ENCODE measurements at regions not wholly inside any gene's neighbourhood (a gene's known extent, or its start where the extent isn't known, plus 50 kb on each side); places are given as distances from the start of the nearest gene placed in this dataset.

DNA sequence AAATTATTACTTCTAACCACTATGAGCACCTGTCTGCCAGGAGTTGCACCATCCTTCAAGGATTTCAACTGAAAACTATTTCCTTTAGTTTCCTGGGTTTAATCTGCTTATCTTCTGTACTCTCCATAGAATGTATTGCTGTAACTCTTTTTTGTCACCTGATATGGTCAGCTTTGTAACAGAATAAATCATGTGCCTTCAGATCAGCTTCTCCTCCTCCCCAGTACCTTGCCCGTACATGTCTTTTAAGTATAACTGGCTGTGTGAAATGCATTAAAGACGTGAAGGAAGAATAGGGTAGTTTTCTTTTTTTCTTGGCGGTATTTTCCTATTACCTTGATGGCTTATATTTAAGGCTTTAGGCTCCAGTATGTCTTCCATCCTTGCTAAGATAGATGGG, 200.3 kb upstream of the NAV3 start:
- TF ChIP-seq, protein P1, sequence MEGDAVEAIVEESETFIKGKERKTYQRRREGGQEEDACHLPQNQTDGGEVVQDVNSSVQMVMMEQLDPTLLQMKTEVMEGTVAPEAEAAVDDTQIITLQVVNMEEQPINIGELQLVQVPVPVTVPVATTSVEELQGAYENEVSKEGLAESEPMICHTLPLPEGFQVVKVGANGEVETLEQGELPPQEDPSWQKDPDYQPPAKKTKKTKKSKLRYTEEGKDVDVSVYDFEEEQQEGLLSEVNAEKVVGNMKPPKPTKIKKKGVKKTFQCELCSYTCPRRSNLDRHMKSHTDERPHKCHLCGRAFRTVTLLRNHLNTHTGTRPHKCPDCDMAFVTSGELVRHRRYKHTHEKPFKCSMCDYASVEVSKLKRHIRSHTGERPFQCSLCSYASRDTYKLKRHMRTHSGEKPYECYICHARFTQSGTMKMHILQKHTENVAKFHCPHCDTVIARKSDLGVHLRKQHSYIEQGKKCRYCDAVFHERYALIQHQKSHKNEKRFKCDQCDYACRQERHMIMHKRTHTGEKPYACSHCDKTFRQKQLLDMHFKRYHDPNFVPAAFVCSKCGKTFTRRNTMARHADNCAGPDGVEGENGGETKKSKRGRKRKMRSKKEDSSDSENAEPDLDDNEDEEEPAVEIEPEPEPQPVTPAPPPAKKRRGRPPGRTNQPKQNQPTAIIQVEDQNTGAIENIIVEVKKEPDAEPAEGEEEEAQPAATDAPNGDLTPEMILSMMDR (IDR thresholded peaks at IDR 0.05), result no peak
- TF ChIP-seq POLR2A (IDR thresholded peaks at IDR 0.05), result no peak
